ENCODE measurements at regions not wholly inside any gene's neighbourhood (a gene's known extent, or its start where the extent isn't known, plus 50 kb on each side); places are given as distances from the start of the nearest gene placed in this dataset.

DNA sequence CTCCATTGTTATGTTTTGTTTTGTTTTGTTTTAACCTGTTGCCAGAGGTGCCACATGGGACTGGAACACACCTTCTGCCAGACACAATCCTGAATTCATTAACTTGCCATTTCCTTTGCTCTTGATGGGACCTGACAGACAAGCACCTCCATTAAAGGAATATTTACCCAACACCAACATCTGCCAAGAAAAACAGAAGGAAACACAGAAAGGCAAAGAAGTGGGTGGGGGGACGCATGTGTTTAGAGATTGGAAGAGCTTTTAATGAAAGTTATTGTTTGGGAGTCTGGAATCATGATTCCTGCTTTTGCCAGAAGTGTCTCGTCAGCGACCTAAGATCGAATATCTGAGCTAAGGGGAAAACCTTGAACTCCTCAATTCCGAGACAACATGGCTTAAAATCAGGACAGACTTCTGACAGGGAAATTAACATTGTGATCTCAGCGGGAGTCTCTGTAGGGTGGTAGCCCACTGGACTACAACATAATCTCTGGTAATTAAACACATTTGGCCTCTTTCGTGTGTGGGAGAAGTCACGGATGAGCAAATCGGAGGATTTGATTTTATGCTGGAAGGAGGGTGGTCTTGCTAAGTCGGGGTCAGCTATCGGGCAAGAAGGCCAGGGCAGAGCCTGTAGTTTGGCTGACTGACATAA, 210.4 kb upstream of the FAR2 start:
- TF ChIP-seq CTCF (IDR thresholded peaks at IDR 0.05) (no peak), POLR2A (IDR thresholded peaks at IDR 0.05) (no peak)
